SU-DHL-6 (cell line): ENCODE measurements at regions not wholly inside any gene's neighbourhood (a gene's known extent, or its start where the extent isn't known, plus 50 kb on each side); places are given as distances from the start of the nearest gene placed in this dataset.

Source experiments
- H2AFZ ChIP-seq: fragments of 200-600 bp; sonication (generic); 2 replicates; pipeline ENCODE4 v1.6.1; 2014; ENCODE audit warnings: low read depth, mild to moderate bottlenecking, moderate library complexity, mixed read lengths, antibody characterized with exemption, low read length; ENCODE audit not compliant: severe bottlenecking
- H3F3A ChIP-seq: fragments of 200-600 bp; shearing (Covaris generic); 2 replicates; pipeline ENCODE4 v1.6.0; 2016; ENCODE audit warnings: antibody characterized with exemption, mild to moderate bottlenecking; ENCODE audit not compliant: insufficient read depth
- H3K27ac ChIP-seq: fragments of 200-600 bp; sonication (generic); 2 replicates; pipeline ENCODE4 v1.5.1; 2016; ENCODE audit warnings: low read depth, mild to moderate bottlenecking, low read length, moderate library complexity, mixed read lengths
- H3K27me3 ChIP-seq: fragments of 200-600 bp; sonication (generic), shearing (Covaris generic); 2 replicates; pipeline ENCODE4 v1.6.0; 2014; ENCODE audit warnings: mild to moderate bottlenecking, low read length
- H3K36me3 ChIP-seq: fragments of 200-600 bp; sonication (generic); 2 replicates; pipeline ENCODE4 v1.6.1; 2014; ENCODE audit warnings: mild to moderate bottlenecking, low read length, mixed read lengths
- H3K4me2 ChIP-seq: fragments of 300-600, 200-600 bp; shearing (Covaris generic), sonication (generic); 2 replicates; pipeline ENCODE4 v1.6.0; 2014; ENCODE audit warnings: low read length, low read depth, mild to moderate bottlenecking; ENCODE audit not compliant: poor library complexity, severe bottlenecking
- H3K4me3 ChIP-seq: fragments of 200-600 bp; sonication (generic); 2 replicates; pipeline ENCODE4 v1.5.1; 2014; ENCODE audit warnings: antibody characterized with exemption, low read length, mild to moderate bottlenecking, mixed read lengths; ENCODE audit not compliant: insufficient read depth, poor library complexity, severe bottlenecking
- H3K79me2 ChIP-seq: fragments of 200-600 bp; sonication (generic); 2 replicates; pipeline ENCODE4 v1.6.1; 2014; ENCODE audit warnings: mild to moderate bottlenecking, low read length, moderate library complexity; ENCODE audit not compliant: insufficient read depth
- H3K9ac ChIP-seq: fragments of 200-600 bp; sonication (generic); 2 replicates; pipeline ENCODE4 v1.7.0; 2014; ENCODE audit warnings: mild to moderate bottlenecking, low read length
- H3K9me2 ChIP-seq: fragments of 200-600 bp; sonication (generic); replicated peaks from 2 replicates; pipeline ENCODE4 v1.6.1; 2014; ENCODE audit warnings: low read length; ENCODE audit not compliant: insufficient read depth
- H3K9me3 ChIP-seq: fragments of 200-600 bp; sonication (generic); 2 replicates; pipeline ENCODE4 v1.6.1; 2014; ENCODE audit warnings: low read length, mixed read lengths; ENCODE audit not compliant: insufficient read depth
- H4K20me1 ChIP-seq: fragments of 200-600 bp; sonication (generic); 2 replicates; pipeline ENCODE4 v1.6.1; 2014; ENCODE audit warnings: low read depth, mild to moderate bottlenecking, antibody characterized with exemption, low read length, moderate library complexity, mixed read lengths
- EZH2phosphoT487 ChIP-seq: fragments of 200-600 bp; sonication (generic), shearing (Covaris generic); conservative IDR thresholded peaks from 2 replicates; pipeline ENCODE4 v1.6.1; 2018; ENCODE audit warnings: mild to moderate bottlenecking, antibody characterized with exemption, low read length, moderate library complexity, mixed read lengths
- TF ChIP-seq, protein P1 (sequence below): fragments of 200-600 bp; sonication (generic); IDR thresholded peaks from one replicate; pipeline ENCODE4 v1.5.1; 2017; ENCODE audit warnings: antibody characterized with exemption, mild to moderate bottlenecking, low read length, moderate library complexity; ENCODE audit not compliant: insufficient read depth, poor library complexity, severe bottlenecking

DNA sequence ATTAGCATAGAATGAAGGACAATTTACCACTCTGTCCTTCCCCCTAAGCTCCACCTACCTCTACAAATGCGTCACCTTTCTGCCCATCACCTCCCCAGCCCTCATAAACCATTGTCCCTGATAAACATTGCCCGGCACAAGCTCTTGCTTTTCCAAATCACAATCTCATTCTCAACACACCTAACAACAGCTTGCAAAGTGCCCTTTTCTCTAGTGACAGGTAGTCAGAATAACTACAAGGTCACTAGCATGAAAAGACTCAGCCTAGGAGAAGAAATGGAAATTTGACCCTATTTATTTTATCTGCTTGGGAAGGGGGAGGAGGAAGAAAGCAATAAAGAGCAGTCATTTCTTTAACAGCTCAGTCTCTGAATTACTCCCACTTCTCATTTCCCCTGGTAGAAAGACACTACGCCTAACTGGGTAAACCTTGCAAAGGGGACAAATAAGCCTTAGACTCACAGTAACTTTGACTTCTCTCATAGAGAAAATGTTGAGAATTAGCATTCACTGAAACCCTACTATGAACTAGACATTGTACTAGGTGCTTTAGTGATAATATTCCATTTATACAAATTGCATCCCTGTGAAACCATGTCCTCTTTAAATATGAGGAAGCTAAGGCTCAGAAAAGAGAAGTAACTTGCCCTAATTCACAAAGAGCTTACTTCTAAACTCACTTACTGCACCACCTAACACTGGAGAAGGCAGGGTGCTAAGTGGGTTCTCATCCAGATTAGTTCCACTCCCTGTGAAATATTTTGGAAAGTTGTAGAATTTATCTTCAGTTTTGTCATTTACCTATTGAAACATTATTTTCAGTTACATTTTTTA lies 116.2 kb upstream of the FNDC3A start:
- no peaks in the 10 kb centered on the region for H3K9me2 ChIP-seq
- no peaks in the 10 kb centered on the region for H3K79me2 ChIP-seq
- no peak for TF ChIP-seq EZH2phosphoT487
- TF ChIP-seq, protein P1, sequence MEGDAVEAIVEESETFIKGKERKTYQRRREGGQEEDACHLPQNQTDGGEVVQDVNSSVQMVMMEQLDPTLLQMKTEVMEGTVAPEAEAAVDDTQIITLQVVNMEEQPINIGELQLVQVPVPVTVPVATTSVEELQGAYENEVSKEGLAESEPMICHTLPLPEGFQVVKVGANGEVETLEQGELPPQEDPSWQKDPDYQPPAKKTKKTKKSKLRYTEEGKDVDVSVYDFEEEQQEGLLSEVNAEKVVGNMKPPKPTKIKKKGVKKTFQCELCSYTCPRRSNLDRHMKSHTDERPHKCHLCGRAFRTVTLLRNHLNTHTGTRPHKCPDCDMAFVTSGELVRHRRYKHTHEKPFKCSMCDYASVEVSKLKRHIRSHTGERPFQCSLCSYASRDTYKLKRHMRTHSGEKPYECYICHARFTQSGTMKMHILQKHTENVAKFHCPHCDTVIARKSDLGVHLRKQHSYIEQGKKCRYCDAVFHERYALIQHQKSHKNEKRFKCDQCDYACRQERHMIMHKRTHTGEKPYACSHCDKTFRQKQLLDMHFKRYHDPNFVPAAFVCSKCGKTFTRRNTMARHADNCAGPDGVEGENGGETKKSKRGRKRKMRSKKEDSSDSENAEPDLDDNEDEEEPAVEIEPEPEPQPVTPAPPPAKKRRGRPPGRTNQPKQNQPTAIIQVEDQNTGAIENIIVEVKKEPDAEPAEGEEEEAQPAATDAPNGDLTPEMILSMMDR: no peak
- H3K9me3 ChIP-seq: no peaks in the 10 kb centered on the region
- H3K27ac ChIP-seq: no peak overlapping the region
- no peak overlapping the region for H2AFZ ChIP-seq
- H4K20me1 ChIP-seq: no peaks in the 10 kb centered on the region
- no peaks in the 10 kb centered on the region for H3F3A ChIP-seq
- no peak overlapping the region for H3K9ac ChIP-seq
- H3K27me3 ChIP-seq: no peaks in the 10 kb centered on the region
- H3K4me2 ChIP-seq: no peak overlapping the region
- H3K36me3 ChIP-seq: no peaks in the 10 kb centered on the region
- H3K4me3 ChIP-seq: no peak overlapping the region

DNA sequence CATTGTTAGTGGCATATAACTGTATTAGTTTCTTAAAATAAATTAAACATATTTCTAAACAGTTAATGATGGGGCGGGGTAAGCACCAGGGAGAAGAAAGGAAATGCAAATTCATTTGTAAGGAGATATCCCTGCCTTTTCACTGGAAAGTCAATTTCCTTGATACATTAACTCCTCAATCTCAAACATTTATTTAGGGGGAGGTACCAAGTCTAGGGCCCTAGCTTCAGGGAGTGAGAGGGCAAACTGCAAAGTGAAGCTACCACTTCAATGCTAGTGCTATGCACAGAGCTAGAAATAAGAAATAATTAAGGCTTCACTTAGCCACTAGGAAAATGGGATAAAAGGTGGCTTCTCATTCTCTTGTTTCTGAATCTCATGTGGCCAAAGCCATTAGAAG lies 115.3 kb upstream of the FNDC3A start:
- no peaks in the 10 kb centered on the region for H3K36me3 ChIP-seq
- H3K79me2 ChIP-seq: no peaks in the 10 kb centered on the region
- no peak for TF ChIP-seq EZH2phosphoT487
- TF ChIP-seq, protein P1: no peak
- H3K9me2 ChIP-seq: no peaks in the 10 kb centered on the region
- H2AFZ ChIP-seq: no peak overlapping the region
- H3K4me3 ChIP-seq: no peak overlapping the region
- no peaks in the 10 kb centered on the region for H3K27me3 ChIP-seq
- no peaks in the 10 kb centered on the region for H4K20me1 ChIP-seq
- no peaks in the 10 kb centered on the region for H3K9me3 ChIP-seq
- no peak overlapping the region for H3K27ac ChIP-seq
- H3K9ac ChIP-seq: no peak overlapping the region
- no peak overlapping the region for H3K4me2 ChIP-seq
- no peaks in the 10 kb centered on the region for H3F3A ChIP-seq

DNA sequence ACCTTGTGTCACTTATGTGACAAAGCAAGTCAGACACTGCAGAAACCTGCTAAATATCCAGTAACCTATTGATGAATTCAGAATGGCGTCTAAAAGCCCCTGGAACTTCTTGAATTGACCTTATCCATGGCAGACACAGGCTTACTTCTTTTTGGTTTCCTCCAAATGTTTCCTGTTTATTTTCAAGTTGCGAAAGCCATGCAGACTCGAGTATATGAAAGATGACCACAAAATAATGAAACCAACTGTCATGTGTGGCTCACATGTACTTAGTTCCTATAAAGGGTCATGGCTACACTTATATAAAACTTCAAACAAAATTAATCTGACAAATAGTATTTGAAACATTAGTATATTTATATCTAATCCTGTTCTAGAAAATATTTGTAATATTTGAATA lies 113.1 kb upstream of the FNDC3A start:
- H4K20me1 ChIP-seq: no peaks in the 10 kb centered on the region
- no peak overlapping the region for H3K9ac ChIP-seq
- H3K79me2 ChIP-seq: no peaks in the 10 kb centered on the region
- H3K27me3 ChIP-seq: no peaks in the 10 kb centered on the region
- H3K9me3 ChIP-seq: no peaks in the 10 kb centered on the region
- H3K4me3 ChIP-seq: no peak overlapping the region
- no peaks in the 10 kb centered on the region for H3K9me2 ChIP-seq
- H3K4me2 ChIP-seq: no peak overlapping the region
- H3K36me3 ChIP-seq: no peaks in the 10 kb centered on the region
- H2AFZ ChIP-seq: no peak overlapping the region
- H3K27ac ChIP-seq: no peak overlapping the region
- H3F3A ChIP-seq: no peaks in the 10 kb centered on the region
- TF ChIP-seq EZH2phosphoT487: no peak
- TF ChIP-seq, protein P1: no peak
